Central memory CD8-positive, alpha-beta T cell (primary cell): ENCODE measurements at regions not wholly inside any gene's neighbourhood (a gene's known extent, or its start where the extent isn't known, plus 50 kb on each side); places are given as distances from the start of the nearest gene placed in this dataset.

ENCODE experiments used
- ATAC-seq: fragments of 150-1000 bp; cut with Tn5 transposase; replicated peaks from 2 replicates; pipeline ENCODE4 v1.10.0; 2022; ENCODE audit warnings: mild to moderate bottlenecking, moderate FRiP score, moderate number of reproducible peaks; ENCODE audit not compliant: poor library complexity, severe bottlenecking; ENCODE audit errors: extremely low read depth
- DNase-seq, 2 donors: peaks; one replicate each; pipeline ENCODE4 v3.0.0; 2021; ENCODE audit warnings: low spot score in 2 of 2
- H3K27ac Mint-ChIP-seq: one replicate; pipeline ENCODE4 v1.8.0; 2022; ENCODE audit warnings: low read depth, mild to moderate bottlenecking, moderate library complexity, mixed read lengths
- H3K27me3 Mint-ChIP-seq: one replicate; pipeline ENCODE4 v1.8.0; 2022; ENCODE audit warnings: mixed read lengths
- H3K36me3 Mint-ChIP-seq: one replicate; pipeline ENCODE4 v1.8.0; 2022; ENCODE audit warnings: mild to moderate bottlenecking, moderate library complexity, mixed read lengths; ENCODE audit not compliant: insufficient read depth
- H3K4me1 Mint-ChIP-seq: one replicate; pipeline ENCODE4 v1.8.0; 2022; ENCODE audit warnings: mixed read lengths
- H3K4me3 Mint-ChIP-seq: one replicate; pipeline ENCODE4 v1.8.0; 2022; ENCODE audit warnings: mild to moderate bottlenecking, moderate library complexity, mixed read lengths
- H3K9me3 Mint-ChIP-seq: one replicate; pipeline ENCODE4 v1.8.0; 2022; ENCODE audit warnings: mixed read lengths

DNA sequence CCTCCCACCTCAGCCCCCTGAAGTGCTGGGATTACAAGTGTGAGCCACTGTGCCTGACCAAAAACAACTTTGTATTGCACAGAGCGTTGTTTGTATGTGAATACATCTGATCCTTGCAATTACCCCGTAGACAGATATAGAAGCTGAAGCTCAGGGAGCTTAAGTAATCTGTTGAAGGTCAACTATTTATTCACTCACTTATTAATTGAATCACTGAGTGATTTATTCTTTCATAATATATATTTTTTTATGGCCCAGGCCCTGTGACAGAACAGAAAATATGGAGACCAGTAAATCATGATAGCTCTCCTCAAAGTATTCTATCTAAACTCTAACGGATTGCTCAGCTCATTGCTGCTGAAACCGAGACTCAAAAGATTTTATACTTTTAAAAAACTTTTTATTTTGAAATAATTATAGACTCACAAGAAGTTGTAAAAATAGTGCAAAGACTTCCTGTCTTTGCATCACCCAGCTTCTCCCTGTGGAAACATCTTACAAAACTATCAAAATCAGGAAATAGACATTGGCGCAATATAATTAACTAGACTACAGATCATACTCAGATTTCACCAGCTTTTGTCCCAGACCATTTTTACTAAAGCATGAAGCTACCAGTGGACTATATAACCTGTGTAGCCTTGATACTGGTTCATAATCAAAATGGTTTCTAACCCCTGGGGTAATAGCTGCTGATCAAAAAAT, 466.1 kb downstream of the PDCD6IP start:
- H3K27ac Mint-ChIP-seq, result no peak overlapping the region
- ATAC-seq, result no peak
- H3K4me1 Mint-ChIP-seq, result no peaks in the 10 kb centered on the region
- DNase-seq, result no peak
- no peaks in the 10 kb centered on the region for H3K36me3 Mint-ChIP-seq
- H3K9me3 Mint-ChIP-seq, result no peaks in the 10 kb centered on the region
- peaks cover 47% of the 10 kb centered on the region for H3K27me3 Mint-ChIP-seq
- H3K4me3 Mint-ChIP-seq, result no peak overlapping the region

DNA sequence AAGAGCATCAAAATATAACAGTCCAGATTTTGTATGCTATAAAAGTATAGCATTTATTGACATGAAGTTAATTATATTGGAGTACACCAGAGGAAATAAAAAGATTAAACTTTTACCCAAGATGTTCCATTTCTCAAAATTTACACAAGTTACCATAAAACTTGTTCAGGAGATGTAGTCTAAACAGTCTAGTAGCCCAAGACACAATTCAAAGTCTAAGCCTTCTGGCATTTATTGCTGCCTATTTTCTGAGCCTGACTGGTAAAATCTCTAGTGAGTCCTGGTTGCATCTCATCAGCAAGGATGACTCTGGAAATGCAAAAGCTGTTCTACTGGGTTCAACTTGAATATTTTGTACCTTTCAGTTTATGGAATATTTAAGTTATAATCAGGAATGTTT, 468.7 kb downstream of the PDCD6IP start:
- Mint-ChIP-seq H3K4me1 (no peaks in the 10 kb centered on the region), H3K36me3 (no peaks in the 10 kb centered on the region), H3K9me3 (no peaks in the 10 kb centered on the region), H3K4me3 (no peak overlapping the region), H3K27me3 (peaks cover 55% of the 10 kb centered on the region), H3K27ac (no peak overlapping the region)
- DNase-seq (no peak), ATAC-seq (no peak)

DNA sequence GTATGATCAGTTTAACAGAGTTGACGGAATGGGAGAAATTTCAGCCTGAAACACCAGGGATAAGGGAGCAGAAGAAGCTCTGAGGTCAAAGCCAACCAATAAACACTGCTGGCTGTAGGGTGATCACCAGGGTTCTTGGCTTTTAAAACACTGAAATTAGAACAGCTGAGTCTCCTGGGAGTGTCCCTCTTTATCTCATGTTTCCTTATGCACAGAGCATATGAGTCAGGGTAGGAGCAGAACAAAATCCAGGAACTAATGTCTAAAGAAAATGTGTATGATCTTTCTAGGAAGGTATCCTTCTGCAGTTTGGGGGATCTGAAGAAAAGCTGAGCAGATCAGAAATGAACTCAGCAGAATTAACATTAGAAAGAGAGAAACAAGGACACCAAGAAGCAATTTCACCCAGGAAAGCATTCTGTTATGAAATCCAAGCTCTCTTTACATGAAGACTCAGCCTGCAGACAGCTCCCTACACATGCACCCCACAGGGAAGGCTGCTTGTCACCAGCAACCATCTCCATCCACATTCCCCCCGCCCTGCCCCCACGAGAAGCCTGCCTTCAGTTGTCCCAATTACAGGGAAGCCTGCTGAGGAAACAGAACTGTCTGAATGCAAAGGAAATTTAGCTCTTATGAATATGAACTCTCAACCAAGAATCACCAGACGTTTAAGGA, 469.7 kb downstream of the PDCD6IP start:
- ATAC-seq, result no peak
- H3K9me3 Mint-ChIP-seq, result no peaks in the 10 kb centered on the region
- H3K27ac Mint-ChIP-seq, result no peak overlapping the region
- peaks cover 53% of the 10 kb centered on the region for H3K27me3 Mint-ChIP-seq
- no peak overlapping the region for H3K4me3 Mint-ChIP-seq
- H3K4me1 Mint-ChIP-seq, result no peaks in the 10 kb centered on the region
- no peak for DNase-seq
- no peaks in the 10 kb centered on the region for H3K36me3 Mint-ChIP-seq

DNA sequence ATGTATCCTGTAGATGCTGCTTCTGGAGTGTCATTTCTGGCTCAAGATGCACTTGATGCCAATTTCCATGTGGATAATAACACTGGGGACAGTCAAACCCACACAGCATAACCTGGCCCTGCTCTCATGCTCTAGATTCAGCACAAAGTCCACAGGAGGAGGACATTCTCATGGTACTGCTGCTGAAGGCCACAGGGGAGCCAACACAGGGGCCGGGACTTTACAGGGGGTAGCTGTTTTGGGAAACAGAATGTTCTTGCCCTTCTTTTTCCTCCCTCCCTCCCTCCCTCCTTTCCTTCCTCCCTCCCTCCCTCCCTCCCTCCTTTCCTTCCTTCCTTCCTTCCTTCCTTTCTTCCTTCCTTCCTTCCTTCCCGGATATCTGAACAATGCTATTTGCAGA, 477.4 kb downstream of the PDCD6IP start:
- DNase-seq, result no peak
- Mint-ChIP-seq H3K27me3 (peaks cover 28% of the 10 kb centered on the region), H3K27ac (no peak overlapping the region), H3K9me3 (no peaks in the 10 kb centered on the region), H3K4me3 (no peak overlapping the region), H3K4me1 (no peaks in the 10 kb centered on the region), H3K36me3 (no peaks in the 10 kb centered on the region)
- no peak for ATAC-seq

DNA sequence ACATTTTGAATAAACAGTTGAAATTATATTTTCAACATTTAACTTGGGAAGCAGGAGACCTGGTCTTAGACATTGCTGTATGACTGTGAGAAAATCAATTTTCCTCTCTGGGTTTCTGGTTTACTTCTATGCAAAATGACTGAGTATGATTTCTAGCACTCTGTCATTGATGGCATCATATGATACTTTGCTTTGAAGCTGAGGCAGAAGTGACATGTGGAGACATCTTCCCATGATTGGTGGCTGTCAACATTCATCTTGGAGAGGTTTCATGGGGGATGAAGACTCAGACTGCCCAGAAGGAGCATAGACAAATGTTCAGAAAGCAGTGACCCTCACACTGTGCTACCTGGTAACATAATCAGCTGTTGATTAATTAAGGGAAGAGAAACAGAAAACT, 477.9 kb downstream of the PDCD6IP start:
- Mint-ChIP-seq H3K9me3 (no peaks in the 10 kb centered on the region), H3K27me3 (peaks cover 28% of the 10 kb centered on the region), H3K4me1 (no peaks in the 10 kb centered on the region), H3K4me3 (no peak overlapping the region), H3K36me3 (no peaks in the 10 kb centered on the region), H3K27ac (no peak overlapping the region)
- DNase-seq (no peak), ATAC-seq (no peak)

DNA sequence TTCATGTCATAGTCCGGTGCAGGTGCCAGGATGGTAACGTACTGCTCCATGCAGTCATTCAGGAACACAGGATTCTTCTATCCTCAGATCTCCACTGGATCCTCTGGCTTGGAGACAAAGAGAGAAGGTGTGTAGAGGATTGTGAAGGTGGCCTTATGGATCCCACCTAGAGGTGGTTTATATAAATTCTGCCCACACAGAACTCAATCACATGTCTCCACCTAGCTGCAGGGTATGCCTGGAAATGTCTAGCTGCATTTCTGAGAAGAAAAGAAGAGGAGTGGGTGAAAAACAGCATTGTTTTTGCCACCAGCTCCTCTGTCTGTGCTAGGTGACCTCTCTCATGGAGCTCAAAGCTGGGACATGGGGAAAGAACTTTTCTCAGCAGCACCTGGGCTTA, 478.7 kb downstream of the PDCD6IP start:
- no peaks in the 10 kb centered on the region for H3K4me1 Mint-ChIP-seq
- DNase-seq (no peak), ATAC-seq (no peak)
- H3K4me3 Mint-ChIP-seq, result no peak overlapping the region
- H3K27ac Mint-ChIP-seq, result no peak overlapping the region
- no peaks in the 10 kb centered on the region for H3K9me3 Mint-ChIP-seq
- H3K36me3 Mint-ChIP-seq, result no peaks in the 10 kb centered on the region
- H3K27me3 Mint-ChIP-seq, result peaks cover 31% of the 10 kb centered on the region

DNA sequence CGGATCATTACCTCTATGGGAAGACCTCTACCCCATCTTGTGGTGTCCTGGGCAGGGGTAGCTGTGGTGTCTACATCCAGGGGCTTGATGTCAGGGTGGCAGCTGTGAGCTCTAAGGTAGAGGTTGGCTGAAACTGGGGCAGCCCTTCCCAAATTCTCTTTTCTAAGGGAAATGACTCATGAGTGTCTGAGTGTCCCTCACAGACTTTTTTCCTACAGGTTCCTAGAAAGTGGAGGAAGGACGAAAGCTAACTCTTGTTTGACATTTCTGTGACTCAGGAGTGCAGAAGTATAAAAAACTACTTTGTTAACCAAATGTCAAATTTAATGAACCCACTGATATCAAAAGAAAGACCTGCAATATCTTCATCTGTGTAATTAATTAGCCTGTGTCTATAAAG, 481.5 kb downstream of the PDCD6IP start:
- ATAC-seq (no peak), DNase-seq (no peak)
- H3K4me1 Mint-ChIP-seq, result no peaks in the 10 kb centered on the region
- no peak overlapping the region for H3K4me3 Mint-ChIP-seq
- no peaks in the 10 kb centered on the region for H3K9me3 Mint-ChIP-seq
- H3K27ac Mint-ChIP-seq, result no peak overlapping the region
- no peaks in the 10 kb centered on the region for H3K36me3 Mint-ChIP-seq
- peaks cover 35% of the 10 kb centered on the region for H3K27me3 Mint-ChIP-seq

DNA sequence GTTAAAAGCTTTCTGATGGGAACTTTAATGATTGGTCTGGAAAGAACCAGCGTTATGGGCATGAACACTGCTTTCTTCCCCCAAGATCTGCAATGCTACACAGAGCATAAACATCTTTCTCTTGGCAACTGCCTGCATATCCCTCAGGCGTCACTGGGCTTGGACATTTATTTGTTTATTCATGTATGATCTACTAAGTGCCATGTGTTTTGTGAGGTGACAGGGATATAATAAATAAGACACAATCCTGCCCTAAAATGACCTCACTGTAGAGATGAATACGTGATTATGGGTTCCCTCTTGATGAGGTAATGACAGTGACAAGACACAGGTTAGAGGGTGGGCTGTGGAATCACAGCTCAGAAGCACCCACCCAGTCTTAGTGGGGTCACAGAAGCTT, 485.3 kb downstream of the PDCD6IP start:
- H3K9me3 Mint-ChIP-seq, result no peaks in the 10 kb centered on the region
- ATAC-seq, result no peak
- H3K27ac Mint-ChIP-seq, result no peak overlapping the region
- H3K36me3 Mint-ChIP-seq, result no peaks in the 10 kb centered on the region
- DNase-seq, result no peak
- H3K4me3 Mint-ChIP-seq, result no peak overlapping the region
- H3K27me3 Mint-ChIP-seq, result peaks cover 18% of the 10 kb centered on the region
- H3K4me1 Mint-ChIP-seq, result no peaks in the 10 kb centered on the region

DNA sequence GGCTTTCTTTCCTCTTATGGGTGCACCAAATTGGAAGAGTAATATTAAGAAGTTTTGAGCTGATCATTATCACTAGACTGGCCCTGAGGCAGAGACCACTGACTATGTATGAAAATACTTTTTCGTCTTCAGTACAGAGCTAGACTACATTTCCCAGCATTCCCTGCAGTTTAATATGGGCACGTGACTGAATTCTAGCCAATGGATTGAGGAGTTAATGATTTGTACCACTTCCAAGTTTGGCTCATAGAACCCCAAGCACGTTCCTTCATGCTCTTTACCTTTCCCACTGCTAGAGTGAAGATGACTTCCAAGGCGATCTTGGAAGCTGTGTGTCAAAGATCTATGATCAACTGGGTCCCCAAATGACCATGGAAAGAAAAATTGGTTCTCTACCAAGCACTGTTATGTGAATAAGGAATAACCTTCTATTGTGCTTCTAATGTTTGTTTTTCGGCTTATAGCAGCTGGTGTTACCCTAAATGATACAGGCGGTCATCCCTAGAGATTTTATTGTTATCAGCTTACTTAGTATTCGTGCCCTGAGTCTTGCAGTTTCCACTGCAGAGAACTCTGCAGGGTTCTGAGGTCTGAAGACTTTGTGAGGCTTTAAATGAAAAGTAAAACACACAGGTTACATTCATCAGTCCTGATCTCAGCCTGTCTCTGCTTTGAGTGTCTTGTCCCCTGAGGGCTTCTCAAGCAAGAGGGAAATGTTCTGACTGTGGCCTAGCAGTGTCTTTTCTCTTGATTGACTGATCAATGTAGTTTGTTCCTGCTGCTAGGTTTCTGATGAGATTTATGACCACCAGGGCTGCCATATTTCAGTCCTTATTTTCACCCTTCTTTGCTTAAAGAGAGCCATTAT, 486.8 kb downstream of the PDCD6IP start:
- DNase-seq (no peak), ATAC-seq (no peak)
- Mint-ChIP-seq H3K27me3 (peaks cover 14% of the 10 kb centered on the region), H3K4me1 (no peaks in the 10 kb centered on the region), H3K9me3 (no peaks in the 10 kb centered on the region), H3K27ac (no peak overlapping the region), H3K36me3 (no peaks in the 10 kb centered on the region), H3K4me3 (no peak overlapping the region)

DNA sequence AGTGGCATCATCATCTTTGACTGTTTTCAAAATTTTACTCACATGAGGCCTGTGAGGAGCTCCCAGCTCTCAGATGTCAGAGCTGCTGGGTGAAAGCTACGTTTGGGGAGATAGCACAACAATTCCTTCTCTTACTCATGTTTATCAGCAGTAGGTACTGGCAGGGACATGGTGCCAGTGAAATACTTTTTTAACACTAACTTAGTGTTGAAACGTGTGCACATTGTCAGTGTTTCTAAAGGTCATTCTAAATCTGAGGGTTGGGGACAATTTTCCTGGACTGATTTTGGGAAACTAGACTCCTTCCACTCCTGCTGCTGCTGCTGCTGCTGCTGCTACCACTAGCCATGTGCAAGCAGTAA, 487.4 kb downstream of the PDCD6IP start:
- no peaks in the 10 kb centered on the region for H3K36me3 Mint-ChIP-seq
- DNase-seq (no peak), ATAC-seq (no peak)
- H3K27me3 Mint-ChIP-seq, result peaks cover 10% of the 10 kb centered on the region
- H3K4me1 Mint-ChIP-seq, result no peaks in the 10 kb centered on the region
- no peak overlapping the region for H3K27ac Mint-ChIP-seq
- no peak overlapping the region for H3K4me3 Mint-ChIP-seq
- H3K9me3 Mint-ChIP-seq, result no peaks in the 10 kb centered on the region

DNA sequence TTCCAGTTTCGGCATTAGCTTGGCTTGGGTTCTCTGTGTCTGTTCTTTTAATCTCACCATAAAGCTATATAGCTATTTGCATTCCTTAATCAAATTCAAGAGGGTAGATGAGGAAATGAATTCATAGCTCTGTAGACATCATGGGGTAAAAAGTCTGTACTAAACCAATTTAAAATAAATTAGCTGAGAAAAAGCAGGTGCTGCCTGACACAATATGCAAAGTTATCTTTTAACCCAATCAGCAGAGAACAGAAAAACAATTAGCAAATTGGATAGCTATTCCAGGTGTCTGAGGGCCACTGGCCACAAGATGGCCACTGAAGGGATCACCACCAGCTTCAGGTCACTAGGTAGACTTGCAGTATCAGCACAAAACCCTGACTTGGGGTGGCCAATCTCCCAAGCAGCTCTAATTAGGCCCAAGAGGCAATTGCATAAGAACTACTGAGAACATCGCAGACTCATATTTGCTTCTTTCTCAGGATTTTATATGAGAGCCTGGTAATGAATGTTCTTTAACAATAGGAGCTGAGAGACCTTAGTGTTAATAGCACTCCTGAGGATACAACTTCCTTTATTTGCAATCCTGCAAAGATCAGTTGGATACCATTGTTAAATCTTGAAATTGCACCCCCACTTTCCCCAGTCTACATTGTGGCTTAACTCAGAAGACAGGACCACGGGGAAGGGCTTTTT, 494.3 kb downstream of the PDCD6IP start:
- Mint-ChIP-seq H3K27ac (no peak overlapping the region), H3K36me3 (no peaks in the 10 kb centered on the region), H3K4me1 (no peaks in the 10 kb centered on the region), H3K27me3 (peaks cover 12% of the 10 kb centered on the region), H3K9me3 (no peaks in the 10 kb centered on the region), H3K4me3 (no peak overlapping the region)
- DNase-seq (no peak), ATAC-seq (no peak)

DNA sequence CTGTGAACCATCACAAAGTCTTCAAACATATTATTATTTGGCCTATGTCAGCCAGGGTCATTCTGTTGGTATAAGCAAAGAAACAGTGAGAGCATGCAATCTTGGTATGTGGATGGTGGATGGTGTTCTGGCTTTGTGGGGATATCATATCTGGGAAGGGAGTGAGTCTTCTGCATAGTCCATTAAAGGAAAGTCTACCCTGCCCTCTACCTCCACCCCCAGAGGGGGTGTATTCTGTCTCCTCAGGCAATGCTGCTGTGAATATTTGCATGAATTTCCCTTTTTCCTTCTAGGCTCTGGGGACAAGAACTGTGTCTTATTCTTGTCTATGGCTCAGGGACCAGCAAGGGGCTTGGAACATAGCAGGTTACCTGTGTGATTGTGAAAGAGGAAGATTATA, 495.8 kb downstream of the PDCD6IP start:
- ATAC-seq (no peak), DNase-seq (no peak)
- Mint-ChIP-seq H3K27me3 (peaks cover 20% of the 10 kb centered on the region), H3K4me3 (no peak overlapping the region), H3K9me3 (no peaks in the 10 kb centered on the region), H3K27ac (no peak overlapping the region), H3K36me3 (no peaks in the 10 kb centered on the region), H3K4me1 (no peaks in the 10 kb centered on the region)
